Erythroblast (primary cell): ENCODE measurements at regions not wholly inside any gene's neighbourhood (a gene's known extent, or its start where the extent isn't known, plus 50 kb on each side); places are given as distances from the start of the nearest gene placed in this dataset.

Experiments used
- GATA1 ChIP-seq: IDR thresholded peaks from 2 replicates; pipeline ENCODE4 v1.6.1; 2011; ENCODE audit warnings: low read depth, mild to moderate bottlenecking, control low read depth, low read length, moderate library complexity
- POLR2A ChIP-seq: IDR thresholded peaks from 2 replicates; pipeline ENCODE4 v1.6.1; 2011; ENCODE audit warnings: mild to moderate bottlenecking, low read length

GRCh38 chr2:195594248-195594647 lies 62.8 kb upstream of the SLC39A10 start:
- no peak for TF ChIP-seq POLR2A
- no peak for TF ChIP-seq GATA1
